GM18517 (cell line): ENCODE measurements at regions not wholly inside any gene's neighbourhood (a gene's known extent, or its start where the extent isn't known, plus 50 kb on each side); places are given as distances from the start of the nearest gene placed in this dataset.

Source experiments
- ATAC-seq: cut with Tn5 transposase; IDR thresholded peaks from one replicate; pipeline ENCODE4 v1.9.1; 2021; ENCODE audit warnings: mild to moderate bottlenecking, moderate library complexity; ENCODE audit not compliant: unreplicated experiment

DNA sequence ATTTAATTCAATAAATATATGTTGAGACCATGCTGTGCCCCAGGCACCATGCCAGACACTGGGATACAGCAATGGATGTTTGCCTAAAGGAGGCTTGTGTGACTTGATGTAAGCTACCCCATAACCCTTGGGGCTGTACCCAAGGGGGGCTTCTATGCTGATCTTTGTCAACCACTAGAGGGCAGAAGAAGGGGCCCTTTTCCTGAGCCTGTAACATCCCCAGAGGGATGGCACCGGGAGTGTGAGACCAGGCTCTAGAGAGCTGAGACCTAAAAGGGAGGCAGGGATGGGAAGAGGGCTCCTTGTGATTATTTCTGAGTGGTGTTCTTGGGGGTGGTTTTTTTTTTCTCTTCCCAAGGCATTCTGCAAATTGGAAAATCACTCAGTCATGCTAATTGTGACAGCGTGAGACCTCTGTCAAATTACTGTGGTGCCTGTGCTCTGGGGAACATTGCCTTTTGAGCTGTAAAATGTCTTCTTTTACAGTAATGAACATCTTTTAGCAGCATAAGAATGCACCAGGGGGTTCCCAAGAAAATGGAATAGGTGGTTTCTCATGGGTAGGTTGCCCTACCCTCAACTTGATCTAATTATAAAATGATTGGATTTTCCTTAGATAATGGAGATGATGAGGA, 138.7 kb upstream of the SLC24A3 start:
- no peak for ATAC-seq

DNA sequence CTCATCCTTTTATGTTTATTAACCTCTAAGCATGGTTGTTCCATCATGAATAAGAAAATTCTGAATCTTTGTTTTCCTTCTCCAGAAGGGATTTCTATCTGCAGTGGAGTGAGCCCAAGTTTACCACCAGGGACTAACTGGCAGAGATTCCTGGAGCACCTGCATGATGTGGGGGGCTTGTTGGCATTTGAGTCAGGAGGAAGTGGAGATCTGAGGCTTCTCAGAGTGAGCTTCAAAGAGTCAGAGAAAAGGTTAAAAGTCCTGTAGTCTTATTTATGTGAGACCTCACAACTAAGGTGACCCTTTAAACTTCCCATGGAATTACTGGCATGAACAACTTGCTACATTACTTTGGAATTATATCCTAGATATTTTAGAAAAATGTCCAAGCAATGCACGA, 138.1 kb upstream of the SLC24A3 start:
- ATAC-seq = no peak

DNA sequence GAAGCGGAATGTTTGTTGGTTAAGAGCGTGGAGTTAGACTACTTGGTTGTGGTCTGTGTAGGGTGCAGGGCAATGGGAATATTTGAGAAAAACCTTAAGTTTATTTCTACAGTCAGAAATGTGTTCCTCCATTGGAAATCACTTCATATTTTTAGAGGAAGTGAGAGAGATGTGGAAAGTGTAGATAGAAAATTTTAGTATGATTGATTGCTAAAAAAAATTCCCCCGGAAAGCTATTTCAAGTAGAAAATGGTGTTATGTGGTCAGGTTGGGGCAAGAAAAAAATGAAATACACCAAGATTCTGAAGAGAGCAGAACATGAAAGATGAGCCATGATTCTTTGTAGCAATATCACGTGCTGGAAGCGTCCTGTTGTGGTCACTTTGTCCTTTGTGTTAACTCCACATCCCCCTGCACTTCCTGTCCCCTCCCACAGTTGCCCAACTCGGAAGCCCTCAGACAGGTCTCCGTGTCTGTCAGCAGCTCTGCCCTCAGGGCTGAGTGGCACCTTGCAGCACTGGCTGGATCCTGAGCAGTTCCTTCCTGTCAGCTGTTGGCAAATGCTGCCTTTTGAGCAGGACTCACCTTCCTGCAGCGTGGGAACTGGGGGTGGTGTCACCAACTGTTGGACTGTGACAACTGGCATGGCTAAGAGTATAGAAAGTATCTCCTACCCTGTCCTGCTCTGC, 137.5 kb upstream of the SLC24A3 start:
- ATAC-seq = no peak

DNA sequence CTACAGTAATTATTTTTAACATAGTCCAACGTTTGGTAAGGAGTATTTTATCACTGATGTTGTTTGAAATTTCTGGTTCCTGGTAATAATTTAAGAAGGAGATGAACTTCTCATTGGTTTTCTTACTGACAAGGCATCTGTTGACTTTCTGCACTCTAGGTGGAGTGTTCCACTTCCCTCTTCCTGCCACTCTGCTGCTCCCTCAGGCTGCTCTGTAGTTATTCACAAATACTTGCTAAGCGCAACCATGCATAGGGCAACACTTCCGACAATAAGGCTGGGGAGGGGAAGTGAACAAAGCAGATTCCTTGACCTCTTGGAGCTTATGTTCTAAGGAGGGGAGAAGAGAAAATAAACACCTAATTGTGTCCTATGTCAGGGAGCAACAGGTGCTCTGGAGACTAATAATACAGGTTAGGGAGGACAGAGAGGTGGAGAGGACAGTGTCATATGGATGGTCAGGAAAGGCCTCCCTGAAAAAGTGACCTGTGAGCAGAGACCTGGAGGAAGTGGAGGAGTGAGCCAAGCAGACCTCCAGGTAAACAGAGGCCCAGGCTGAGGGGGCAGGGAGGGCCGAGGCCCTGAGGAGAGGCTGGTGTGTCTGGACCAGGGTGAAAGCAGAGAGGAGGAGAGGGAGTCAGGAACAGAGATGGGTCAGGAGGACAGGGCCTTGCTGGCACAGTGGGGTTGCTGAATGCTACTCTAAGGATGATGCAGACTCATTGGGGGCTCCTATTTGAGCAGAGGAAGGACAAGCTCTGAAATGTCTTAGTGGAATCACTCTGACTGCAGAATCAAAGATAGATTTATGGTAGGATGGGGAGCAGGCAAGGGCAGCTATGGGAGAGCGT, 134.8 kb upstream of the SLC24A3 start:
- ATAC-seq = no peak

DNA sequence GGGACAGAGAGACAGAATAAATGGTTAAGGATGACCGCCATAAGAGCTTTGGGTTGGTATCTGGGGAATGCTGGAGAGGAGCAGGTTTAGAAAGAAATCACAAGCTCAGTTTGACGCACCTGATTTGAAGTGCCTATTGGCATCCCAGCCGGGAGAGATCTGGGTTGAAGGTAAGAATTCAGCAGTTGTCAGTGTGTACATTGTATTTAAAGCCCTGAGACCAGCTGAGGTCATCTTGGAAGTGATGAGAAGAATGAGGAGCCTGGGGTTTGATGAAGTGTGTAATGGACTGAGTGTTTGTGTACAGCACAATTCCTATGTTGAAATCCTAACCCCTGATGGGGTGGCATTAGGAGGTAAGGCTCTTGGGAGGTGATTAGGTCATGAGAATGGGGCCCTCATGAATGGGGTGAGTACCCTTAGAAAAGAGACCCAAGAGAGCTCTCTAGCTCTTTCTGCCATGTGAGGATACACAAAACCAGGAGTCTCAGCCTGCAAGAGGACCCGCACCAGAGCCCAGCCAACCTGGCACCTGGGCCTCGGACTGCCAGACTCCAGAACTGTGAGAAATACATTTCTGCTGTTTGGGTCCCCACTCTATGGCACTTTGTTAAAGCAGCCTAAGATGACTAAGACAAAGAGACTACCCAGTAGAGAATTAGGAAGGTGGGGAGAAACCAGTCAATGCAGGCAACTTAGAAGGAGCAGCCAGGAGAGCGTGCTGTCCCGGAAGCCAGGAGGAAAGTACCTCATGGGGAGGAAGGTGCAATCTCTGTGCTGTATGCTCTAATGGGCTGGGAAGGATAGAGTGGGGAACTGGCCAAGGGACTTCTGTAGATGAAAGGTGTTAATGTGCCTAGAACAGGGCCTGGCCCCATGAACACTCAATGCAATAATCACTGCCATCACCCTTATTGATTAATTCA, 133.7 kb upstream of the SLC24A3 start:
- no peak for ATAC-seq

DNA sequence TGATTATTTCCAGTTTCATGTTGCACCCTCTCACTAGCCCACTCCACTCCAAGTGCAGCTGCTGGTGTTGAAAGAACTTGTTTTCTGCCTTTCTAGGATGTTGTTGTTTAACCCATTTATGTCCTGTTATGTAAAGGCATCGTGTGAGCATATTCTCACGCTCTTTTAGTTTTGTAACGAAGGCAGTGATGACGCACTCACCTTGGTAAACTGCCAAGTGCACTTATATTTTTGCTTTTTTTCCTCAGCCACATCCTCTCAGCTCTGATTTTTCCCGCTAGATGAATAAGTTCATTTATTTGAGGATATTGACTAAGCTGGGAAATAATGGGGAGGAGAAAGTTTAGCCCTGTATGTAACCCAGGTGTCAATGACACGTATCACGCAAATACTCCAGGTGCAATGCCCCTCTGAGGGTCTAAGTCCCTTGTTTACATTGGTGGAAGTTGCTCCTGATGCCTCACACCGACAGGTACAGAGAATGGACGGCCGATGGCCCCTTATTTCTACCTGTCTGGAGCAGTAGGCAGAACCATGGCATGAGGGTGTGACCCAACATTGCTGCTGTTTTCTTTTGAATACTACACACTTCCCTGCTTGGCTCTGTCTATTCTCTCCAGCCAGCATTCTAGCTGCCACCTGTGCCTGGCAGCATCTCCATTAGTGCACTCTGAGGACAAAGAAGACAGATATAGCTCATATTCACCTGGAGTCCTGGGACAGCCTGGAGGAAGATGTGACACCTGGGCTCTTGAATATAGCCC, 132.7 kb upstream of the SLC24A3 start:
- ATAC-seq = no peak

DNA sequence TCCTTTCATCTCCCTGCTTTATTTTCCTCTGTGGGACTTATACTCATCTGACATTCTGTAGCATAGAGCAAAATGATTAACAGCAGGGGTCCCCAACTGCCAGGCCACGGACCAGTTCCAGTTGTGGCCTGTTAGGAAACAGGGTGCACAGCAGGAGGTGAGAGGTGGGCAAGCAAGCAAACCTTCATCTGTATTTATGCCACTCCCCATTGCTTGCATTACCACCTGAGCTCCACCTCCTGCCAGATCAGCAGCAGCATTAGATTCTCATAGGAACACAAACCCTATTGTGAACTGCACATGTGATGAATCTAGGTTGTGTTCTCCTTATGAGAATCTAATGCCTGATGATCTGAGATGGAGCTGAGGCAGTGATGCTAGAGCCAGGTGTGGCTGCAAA, 130.5 kb upstream of the SLC24A3 start:
- ATAC-seq = no peak

DNA sequence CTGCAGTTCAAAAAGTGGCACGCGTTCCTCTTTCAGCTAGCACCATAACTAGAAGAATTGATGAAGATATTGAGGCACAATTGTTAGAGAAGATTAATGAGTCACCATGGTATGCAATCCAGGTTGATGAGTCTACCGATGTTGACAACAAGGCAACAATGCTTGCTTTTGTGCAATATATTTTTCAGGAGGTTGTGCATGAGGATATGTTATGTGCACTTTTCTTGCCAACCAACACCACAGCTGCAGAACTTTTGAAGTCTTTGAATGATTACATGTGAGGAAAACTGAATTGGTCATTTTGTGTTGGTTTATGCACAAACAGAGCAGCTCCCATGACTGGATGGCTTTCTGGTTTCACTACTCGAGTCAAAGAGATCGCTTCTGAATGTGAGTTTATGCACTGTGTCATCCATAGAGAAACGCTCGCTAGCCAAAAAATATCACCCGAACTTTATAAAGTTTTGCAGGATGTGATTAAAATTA, 129.3 kb upstream of the SLC24A3 start:
- no peak for ATAC-seq

DNA sequence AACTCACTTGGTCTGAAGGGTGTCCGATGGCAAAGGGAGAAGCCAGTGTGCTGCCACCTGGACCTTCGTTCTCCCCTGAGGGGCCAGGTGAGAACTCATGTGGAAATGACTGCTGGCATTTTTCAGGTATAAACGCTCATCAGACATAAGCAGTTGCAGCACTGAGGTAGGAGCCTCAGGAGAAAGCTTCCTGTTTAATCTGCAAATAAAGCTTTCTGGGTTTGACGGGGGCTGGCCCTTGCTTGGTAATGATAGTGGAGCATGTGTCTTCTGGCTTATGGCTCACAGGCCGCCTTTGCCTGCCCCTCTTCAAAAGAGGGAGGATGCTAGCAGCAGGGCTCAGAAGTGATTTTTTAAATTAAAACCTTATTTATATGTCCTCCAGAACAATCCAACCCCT, 122.1 kb upstream of the SLC24A3 start:
- no peak for ATAC-seq

DNA sequence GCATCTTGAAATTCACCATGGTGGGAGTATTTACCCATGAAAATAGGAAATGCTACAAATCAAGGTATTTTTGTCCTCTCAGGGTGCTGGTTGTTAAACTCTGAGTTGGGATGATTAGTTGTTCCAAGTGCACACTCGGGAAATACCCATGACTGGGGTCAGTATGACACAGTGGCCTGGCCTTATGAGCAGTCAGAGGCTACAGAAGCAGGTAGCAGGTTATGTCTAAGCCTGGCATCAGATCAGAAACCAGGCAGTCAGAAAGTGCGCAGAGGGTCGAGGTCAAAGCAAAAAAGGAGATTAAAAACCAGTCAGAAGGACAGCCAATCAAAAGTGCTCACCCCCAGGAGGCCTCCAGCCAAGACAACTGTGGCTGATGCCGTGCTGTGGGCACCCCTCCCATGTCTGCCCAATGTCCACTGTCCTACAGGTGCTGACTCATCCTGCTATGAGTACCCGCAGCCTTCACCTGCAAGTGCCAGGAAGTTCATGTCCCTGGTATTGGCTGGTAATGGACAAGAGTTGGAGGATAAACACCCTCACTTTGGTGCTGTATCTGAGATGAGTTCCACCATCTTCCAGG, 117.4 kb upstream of the SLC24A3 start:
- no peak for ATAC-seq

DNA sequence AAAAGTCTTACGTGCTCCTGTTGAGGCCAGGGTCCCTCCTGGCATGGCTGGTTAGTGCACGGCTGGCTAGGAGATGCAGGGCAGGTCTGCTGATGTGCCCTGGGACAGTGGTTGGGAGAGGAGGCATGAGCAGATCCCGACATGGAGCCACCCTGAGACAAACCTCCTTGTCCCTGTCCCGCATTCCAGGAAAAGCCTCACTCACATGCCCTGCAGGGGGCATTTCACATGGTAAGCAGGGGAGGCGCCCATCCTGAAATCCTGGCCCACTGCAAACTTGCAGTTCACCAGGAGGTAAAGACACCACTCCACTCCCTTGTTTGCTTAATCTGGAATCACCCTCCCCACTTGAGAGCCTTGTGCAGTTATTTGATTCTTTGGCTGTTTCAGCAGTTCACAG, 116.7 kb upstream of the SLC24A3 start:
- ATAC-seq = no peak

DNA sequence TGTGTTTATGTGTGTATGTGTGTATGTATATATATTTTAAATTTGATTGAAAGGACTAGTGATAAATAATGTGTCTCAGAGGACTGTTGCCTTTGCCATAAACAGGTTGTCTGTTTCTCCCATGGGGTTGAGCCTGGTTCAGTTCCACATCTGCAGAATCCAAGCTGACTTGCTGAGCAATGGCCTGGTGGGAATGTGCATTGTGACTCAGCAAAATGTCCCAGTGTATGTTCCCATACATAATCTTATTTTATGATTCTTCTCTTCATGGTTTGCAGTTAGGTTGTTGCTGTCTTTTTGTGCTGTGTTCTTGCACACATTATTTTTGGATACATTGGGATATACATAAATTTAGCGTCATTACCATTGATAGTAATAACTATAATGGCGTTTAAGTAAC, 115.6 kb upstream of the SLC24A3 start:
- ATAC-seq = no peak

DNA sequence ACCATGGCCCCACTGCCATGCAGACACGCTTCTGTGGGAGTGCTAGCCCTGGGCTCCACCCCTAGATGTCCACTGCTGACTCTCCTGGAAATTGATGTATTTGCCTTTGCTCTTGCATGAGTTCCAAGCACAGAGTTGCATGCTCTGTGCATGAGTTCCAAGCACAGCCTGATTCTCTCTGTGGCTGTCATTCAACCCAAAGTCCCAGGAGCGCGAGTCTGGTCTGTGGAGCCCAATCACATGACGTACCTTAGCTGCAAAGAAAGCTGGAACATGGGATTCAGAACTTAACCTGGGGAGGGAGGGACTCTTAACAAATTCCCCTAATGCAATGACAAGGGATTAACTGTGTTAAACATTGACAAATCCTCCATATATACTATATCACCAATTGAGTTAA, 114.3 kb upstream of the SLC24A3 start:
- ATAC-seq = no peak

DNA sequence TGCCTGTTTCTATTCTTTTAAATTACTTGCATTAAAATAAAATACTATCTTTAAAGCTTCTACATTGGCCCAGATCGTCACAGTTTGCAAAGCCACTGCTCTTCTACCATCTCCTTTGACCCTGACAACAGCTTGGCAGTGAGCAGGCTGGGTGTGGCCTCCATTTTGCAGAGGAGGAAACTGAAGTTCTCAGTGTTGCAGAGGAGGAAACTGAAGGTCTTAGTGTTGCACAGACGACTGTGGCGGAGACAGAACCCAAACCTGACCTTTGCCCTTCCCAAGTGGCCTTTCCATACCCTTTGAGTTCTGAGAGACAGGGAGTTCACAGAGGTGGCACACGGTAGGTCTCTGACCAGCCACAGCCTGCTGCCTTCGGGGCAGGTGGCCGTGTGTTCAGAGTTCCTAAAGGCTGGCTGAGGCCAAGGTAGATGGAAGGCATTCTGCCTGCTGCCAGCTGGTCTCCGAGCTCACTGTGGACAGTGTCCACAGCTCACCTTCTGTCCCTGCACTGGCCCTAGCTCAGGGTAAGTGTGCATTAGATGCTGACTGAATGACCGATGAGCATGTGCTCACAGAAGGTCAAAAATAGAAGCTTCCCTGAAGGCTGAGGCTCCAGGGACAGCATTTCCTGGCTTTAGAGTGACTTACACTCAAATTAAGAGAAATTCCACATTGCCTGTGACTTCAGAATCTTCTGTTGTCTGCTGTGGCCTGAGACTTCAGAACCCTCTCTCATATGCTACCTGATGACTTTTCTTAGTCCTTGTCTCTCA, 113.5 kb upstream of the SLC24A3 start:
- ATAC-seq = no peak

DNA sequence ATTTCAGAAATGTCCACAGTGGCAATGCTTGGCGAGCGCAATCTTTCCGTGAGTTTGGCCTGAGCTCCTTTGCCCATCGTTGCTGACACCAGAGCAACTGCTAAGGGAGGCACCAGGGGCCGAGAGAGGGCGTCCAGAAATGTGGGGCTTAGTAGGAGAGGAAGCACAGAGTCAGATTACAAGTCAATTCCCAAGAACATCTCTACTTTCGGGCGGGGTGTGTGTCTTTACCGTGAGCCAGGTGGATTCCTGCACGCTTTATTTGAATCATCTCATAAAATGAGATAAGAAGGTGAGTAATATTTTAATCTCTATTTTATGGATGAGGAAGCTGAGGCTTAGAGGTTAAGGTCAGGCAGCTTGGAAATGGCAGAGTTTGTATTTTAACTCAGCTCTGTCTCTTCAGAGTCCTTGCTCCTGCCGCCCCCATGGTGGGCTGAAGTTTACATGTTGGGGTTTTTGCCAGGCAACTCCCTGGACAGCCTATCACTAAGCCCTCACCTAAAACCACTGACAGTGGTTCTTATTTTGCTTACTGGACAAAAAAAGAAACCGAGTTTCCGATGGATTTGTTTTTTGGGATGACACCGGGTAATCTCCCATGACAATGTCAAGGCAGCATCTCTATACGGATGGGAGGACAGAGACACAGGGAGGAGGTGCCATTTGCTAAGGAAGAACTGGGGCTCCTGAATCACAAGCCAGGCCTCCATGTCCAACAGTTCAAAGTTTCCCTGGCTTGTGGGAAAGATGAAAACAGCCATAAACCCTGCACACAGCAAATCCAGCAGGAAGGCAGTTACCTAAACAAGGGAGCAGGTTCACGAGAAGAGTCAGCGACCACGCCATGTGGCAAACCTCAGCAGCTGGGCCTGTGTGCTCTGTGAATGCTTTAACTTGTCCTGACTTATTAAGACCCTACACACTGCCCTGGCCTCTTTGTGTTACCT, 112.6 kb upstream of the SLC24A3 start:
- no peak for ATAC-seq

DNA sequence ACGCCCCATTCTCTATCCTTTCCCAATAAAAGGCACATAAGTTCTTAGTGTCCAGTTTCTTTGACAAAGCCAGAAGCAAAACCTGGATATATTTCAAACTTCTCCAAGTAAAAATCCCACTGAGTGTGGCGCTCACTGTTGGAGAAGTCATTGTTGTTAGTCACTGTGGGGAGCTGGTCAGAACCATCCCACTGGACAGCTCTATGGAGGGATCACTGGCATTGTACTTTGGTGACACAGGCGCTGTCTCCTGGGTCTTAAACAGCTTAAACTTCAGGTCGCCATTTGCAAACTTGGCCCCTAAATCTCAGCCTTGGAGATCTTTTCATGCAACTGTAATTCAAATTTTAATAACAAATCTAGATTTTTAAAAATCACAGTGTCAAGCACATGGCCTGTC, 111.5 kb upstream of the SLC24A3 start:
- ATAC-seq = no peak

DNA sequence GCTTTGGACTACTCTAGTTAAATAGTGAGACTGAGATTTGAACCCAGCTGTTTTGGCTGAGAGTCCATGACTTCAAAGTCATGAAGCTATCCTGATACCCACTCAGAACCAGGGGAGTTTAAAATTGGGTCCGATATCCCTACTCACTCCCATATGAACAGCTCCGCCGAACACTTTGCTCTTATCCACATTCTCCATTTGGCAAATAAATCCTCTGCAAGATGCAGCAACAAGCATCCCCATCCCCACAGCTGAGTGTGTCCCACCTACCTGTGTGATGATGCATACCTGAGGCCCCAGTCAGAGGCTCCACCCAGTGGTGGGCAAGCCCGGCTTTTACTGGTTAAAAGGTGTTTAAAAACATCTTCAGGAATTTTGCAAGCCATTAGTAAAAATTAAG, 108.3 kb upstream of the SLC24A3 start:
- ATAC-seq = no peak

DNA sequence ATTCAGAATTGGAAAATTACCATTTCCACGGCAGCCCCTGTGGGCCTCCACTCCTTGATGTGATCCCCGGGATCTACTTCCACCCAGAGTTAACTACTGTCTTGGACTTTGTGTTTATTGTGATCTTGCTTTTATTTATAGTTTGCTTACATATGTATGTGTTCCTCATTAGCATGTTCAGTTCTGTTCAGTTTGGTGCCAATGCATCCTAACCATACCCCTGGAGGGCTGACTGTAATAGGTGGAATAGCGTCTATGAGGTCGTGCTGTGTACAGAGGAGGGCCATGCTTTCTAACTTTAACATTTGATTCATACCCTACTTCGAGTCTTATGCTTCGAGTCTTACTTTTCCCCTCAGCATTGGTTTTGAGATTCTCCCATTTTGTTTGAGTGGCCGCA, 104.3 kb upstream of the SLC24A3 start:
- ATAC-seq = no peak
